ENCODE measurements at regions not wholly inside any gene's neighbourhood (a gene's known extent, or its start where the extent isn't known, plus 50 kb on each side); places are given as distances from the start of the nearest gene placed in this dataset.

DNA sequence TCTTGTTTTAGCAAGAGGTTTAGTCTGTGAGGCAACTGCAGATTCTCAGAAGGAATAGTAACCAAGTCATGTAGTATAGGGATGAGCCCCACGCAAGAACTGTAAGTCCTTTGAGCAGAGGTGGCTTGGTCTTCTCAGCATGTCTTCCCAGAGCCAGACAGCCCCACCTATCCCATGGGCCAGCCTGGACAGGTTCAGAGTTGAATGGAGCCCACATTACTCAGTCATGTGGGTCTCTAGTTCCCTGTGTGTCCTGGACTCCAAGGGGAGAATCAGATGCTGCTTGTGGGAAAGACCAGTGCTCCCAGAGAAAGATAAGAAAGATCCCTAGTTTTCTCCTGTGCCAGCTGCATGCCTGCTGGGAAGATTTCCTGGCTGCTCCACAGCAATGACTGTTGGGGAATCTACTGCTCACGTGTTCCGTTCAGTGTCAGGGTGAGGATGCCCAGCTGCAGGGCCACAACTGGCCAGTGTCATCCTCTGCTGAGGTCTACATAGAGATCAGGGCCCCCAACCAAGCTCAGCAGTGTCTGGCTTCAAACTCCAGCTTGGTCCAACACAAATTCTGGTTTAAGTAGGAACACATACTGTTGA is 66.9 kb upstream of the UNC5B start:
- no peak overlapping the region for H3K4me2 ChIP-seq (replicated peaks; ENCODE audit: low read depth, low read length, poor library complexity, severe bottlenecking)
- DNase-seq (no peak), ATAC-seq (ENCODE audit: low read depth) (no peak)
- TF ChIP-seq, protein P1, sequence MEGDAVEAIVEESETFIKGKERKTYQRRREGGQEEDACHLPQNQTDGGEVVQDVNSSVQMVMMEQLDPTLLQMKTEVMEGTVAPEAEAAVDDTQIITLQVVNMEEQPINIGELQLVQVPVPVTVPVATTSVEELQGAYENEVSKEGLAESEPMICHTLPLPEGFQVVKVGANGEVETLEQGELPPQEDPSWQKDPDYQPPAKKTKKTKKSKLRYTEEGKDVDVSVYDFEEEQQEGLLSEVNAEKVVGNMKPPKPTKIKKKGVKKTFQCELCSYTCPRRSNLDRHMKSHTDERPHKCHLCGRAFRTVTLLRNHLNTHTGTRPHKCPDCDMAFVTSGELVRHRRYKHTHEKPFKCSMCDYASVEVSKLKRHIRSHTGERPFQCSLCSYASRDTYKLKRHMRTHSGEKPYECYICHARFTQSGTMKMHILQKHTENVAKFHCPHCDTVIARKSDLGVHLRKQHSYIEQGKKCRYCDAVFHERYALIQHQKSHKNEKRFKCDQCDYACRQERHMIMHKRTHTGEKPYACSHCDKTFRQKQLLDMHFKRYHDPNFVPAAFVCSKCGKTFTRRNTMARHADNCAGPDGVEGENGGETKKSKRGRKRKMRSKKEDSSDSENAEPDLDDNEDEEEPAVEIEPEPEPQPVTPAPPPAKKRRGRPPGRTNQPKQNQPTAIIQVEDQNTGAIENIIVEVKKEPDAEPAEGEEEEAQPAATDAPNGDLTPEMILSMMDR (IDR thresholded peaks at IDR 0.05), result no peak
- intact Hi-C loops (cut with micrococcal nuclease), result no loop called here
- no peaks in the 10 kb centered on the region for H4K20me1 ChIP-seq (ENCODE audit: control insufficient read depth, insufficient read depth, low read length, poor library complexity, severe bottlenecking)
- no peak overlapping the region for H2AFZ ChIP-seq (ENCODE audit: insufficient read depth, low read depth, low read length, poor library complexity, severe bottlenecking)
- Mint-ChIP-seq H3K27me3 (peaks cover 7% of the 10 kb centered on the region), H3K9me3 (ENCODE audit: insufficient read depth) (no peaks in the 10 kb centered on the region), H3K4me1 (no peaks in the 10 kb centered on the region), H3K4me3 (no peak overlapping the region), H3K27ac (no peak overlapping the region)
- no peaks in the 10 kb centered on the region for H3K27me3 ChIP-seq (replicated peaks in 1 of 4; ENCODE audit: control extremely low read depth in 1 of 4, control insufficient read depth in 3 of 4, insufficient read depth in 4 of 4, low read length in 3 of 4)
- no peaks in the 10 kb centered on the region for H3K79me2 ChIP-seq (ENCODE audit: control insufficient read depth, insufficient read depth, low read length)
- no peaks in the 10 kb centered on the region for H3K9me3 ChIP-seq (ENCODE audit: control extremely low read depth in 1 of 3, control insufficient read depth in 2 of 3, insufficient read depth in 1 of 3, low read length in 2 of 3)
- WGBS (ENCODE audit: insufficient coverage), result 89% methylated on average over 3 of the region's 3 CpGs
- ChIA-PET CTCF (no interaction called here), POLR2A (no interaction called here)
- H3K36me3 ChIP-seq (replicated peaks in 1 of 2; ENCODE audit: control extremely low read depth in 1 of 2, control insufficient read depth in 1 of 2, extremely low read depth in 1 of 2, insufficient read depth in 2 of 2, low read length in 1 of 2), result no peaks in the 10 kb centered on the region
- no peaks in the 10 kb centered on the region for H3K4me1 ChIP-seq (ENCODE audit: control insufficient read depth in 2 of 2, insufficient read depth in 2 of 2, low read length in 2 of 2)
- H3K27ac ChIP-seq (ENCODE audit: low read length in 2 of 2), result no peak overlapping the region
- H3K4me3 ChIP-seq (ENCODE audit: control extremely low read depth in 1 of 5, extremely low read depth in 1 of 5, insufficient read depth in 1 of 5, low read depth in 2 of 5, low read length in 4 of 5), result no peak overlapping the region
- H3K9ac ChIP-seq (ENCODE audit: low read length), result no peak overlapping the region

DNA sequence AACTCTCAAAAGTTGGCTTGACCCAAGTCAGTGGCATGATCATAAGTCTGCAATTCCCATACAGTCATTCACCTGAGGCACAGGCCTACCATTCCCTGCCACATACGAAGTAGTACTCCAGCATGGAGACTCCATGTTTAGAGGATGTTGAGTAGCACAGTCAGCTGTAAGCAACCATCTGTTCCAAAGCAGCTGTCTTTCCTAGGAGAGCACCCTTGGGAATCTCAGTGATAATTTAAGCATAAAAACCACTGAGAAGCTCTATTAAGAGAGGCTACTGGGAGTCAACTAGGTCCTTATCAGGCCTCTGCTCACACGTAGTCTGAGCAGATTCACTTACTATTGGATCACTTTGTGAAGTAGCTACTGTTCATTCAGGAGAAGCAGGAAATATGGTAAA is 61.6 kb upstream of the UNC5B start:
- POLR2A ChIA-PET, result no interaction called here
- no peak overlapping the region for H3K4me2 ChIP-seq (replicated peaks; ENCODE audit: low read depth, low read length, poor library complexity, severe bottlenecking)
- no peaks in the 10 kb centered on the region for H3K9me3 ChIP-seq (ENCODE audit: control extremely low read depth in 1 of 3, control insufficient read depth in 2 of 3, insufficient read depth in 1 of 3, low read length in 2 of 3)
- no peak overlapping the region for H3K4me3 ChIP-seq (ENCODE audit: control extremely low read depth in 1 of 5, extremely low read depth in 1 of 5, insufficient read depth in 1 of 5, low read depth in 2 of 5, low read length in 4 of 5)
- H3K27ac ChIP-seq (ENCODE audit: low read length in 2 of 2), result no peak overlapping the region
- no peak overlapping the region for H3K27ac Mint-ChIP-seq
- no peak for ATAC-seq (ENCODE audit: low read depth)
- TF ChIP-seq, protein P1 (IDR thresholded peaks at IDR 0.05), result no peak
- TF ChIP-seq EZH2 (IDR thresholded peaks at IDR 0.05; ENCODE audit: borderline replicate concordance, insufficient read depth, low read depth, low read length, poor library complexity, severe bottlenecking), result no peak
- intact Hi-C loops (cut with micrococcal nuclease), result no loop called here
- no peak overlapping the region for H3K4me3 Mint-ChIP-seq
- H3K36me3 ChIP-seq (replicated peaks in 1 of 2; ENCODE audit: control extremely low read depth in 1 of 2, control insufficient read depth in 1 of 2, extremely low read depth in 1 of 2, insufficient read depth in 2 of 2, low read length in 1 of 2), result no peaks in the 10 kb centered on the region
- no peaks in the 10 kb centered on the region for H3K79me2 ChIP-seq (ENCODE audit: control insufficient read depth, insufficient read depth, low read length)
- DNase-seq, result no peak
- H3K27me3 Mint-ChIP-seq, result peaks cover 10% of the 10 kb centered on the region
- H3K9ac ChIP-seq (ENCODE audit: low read length), result no peak overlapping the region
- 45% methylated on average over 1 of the region's 2 CpGs for WGBS (ENCODE audit: insufficient coverage)
- no peaks in the 10 kb centered on the region for H4K20me1 ChIP-seq (ENCODE audit: control insufficient read depth, insufficient read depth, low read length, poor library complexity, severe bottlenecking)
- H3K4me1 Mint-ChIP-seq, result no peaks in the 10 kb centered on the region
- H3K27me3 ChIP-seq (replicated peaks in 1 of 4; ENCODE audit: control extremely low read depth in 1 of 4, control insufficient read depth in 3 of 4, insufficient read depth in 4 of 4, low read length in 3 of 4), result peaks cover 0 to 3% (median 0%) of the 10 kb centered on the region in 4 experiments
- H3K9me3 Mint-ChIP-seq (ENCODE audit: insufficient read depth), result no peaks in the 10 kb centered on the region
- H3K4me1 ChIP-seq (ENCODE audit: control insufficient read depth in 2 of 2, insufficient read depth in 2 of 2, low read length in 2 of 2), result no peaks in the 10 kb centered on the region
- CTCF ChIA-PET, result no interaction called here
- H2AFZ ChIP-seq (ENCODE audit: insufficient read depth, low read depth, low read length, poor library complexity, severe bottlenecking), result no peak overlapping the region
